T-helper 2 cell (primary cell): ENCODE measurements at regions not wholly inside any gene's neighbourhood (a gene's known extent, or its start where the extent isn't known, plus 50 kb on each side); places are given as distances from the start of the nearest gene placed in this dataset.
"Not testable (repeated sequence)": the region's sequence is repeated elsewhere in the genome, so short reads cannot be mapped to it uniquely, and the experiment has no call there.

Source experiments
- DNase-seq, 5 experiments: peaks; one replicate each; pipeline versions ENCODE4 v3.0.0 to v3.0.0-alpha.2; 2012 to 2022

DNA sequence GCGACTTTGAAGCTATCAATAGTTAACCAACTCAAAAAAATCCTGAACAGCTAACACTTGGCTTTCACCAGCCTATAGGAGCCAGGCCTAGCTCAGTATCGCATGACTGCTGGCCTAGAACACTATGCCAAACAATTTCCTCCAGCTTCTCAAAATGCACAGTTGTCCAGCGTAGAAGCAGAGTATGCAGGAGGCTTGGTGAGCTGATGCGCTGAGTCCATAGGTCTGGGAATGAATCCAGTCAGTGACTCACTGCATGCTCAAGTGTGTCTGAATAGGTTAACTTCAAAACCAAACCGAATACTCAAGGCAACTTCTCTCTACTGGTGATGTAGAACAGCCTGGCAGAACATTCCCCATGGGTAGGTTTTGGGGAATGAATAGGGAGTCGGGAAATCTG, 201.8 kb upstream of the IRF2BP2 start:
- not testable (repeated sequence) for DNase-seq

DNA sequence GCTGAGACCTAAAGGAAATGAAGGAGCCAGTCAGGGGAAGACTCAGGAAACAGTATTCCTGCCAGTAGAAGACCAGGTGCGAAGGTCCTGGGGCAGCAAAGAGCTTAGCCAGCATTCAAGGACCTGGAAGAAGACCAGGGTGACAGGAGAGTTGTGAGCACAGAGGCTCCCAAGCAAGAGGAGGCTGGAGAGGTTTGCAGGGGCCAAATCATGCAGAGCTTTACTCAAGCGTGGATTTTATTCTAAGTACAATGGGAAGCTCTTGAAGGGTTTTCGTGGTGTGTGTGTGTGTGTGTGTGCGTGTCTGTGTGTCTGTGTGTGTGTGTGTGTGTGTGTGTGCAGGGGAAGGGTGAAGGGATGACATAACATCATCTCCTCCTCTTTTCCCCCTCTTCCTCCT, 200.7 kb upstream of the IRF2BP2 start:
- DNase-seq: not testable (repeated sequence)

DNA sequence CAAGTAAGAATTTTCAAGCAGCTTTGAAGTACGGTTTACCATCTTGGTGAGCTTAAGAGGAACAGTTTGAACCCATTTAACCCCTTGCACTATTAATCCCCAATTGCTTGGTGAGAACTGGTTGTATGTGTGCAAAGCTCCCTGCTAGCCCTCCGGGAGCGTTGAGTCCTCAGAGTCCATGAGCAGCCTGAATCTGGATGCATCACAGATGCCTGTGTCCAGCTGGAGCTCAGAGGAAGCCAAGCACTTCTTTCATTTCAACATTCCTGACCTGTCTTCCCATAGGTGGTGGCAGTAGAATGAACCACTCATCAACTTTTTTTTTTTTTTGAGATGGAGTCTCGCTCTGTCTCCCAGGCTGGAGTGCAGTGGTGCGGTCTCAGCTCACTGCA, 199.9 kb upstream of the IRF2BP2 start:
- not testable (repeated sequence) for DNase-seq

DNA sequence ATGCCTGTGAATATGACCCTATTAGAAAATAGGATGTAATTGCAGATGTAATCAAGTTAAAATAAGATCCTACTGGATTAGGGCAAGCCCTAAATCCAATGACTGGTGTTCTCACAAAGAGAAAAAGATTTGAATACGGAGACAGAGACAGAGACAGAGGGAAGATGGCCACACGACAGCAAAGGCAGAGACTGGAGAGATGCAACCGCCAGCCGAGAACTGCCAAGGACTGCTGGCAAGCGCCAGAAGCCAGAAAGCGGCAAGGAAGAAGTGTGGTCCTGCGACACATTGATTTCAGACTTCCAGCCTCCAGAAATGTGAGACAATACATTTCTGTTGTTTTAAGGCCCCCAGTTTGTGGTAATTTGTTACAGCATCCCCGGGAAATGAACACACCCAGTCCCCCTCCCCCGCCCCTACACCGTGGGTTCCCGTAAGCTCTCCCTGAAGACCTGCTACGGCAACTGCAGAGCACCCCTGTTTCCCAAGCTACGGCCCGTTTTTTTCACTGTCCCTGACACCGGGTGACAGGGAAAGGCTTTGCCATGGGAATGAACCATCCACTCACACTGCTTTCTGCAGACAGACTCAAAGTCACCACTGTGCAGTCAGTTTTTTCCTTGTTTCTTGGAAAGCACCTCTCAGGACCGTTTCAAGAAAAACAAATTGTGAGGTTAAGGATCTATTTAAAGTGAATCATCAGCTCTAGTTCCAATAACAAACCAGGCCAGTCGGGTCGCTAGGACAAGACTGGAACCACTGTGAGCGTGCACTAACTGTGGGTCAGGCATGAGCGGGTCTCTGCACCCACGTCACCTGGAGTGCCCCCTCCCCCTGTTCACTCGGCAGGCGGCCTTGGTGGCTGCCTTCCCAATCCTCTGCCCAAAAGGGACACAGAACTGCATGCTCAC, 199.2 kb upstream of the IRF2BP2 start:
- not testable (repeated sequence) for DNase-seq

DNA sequence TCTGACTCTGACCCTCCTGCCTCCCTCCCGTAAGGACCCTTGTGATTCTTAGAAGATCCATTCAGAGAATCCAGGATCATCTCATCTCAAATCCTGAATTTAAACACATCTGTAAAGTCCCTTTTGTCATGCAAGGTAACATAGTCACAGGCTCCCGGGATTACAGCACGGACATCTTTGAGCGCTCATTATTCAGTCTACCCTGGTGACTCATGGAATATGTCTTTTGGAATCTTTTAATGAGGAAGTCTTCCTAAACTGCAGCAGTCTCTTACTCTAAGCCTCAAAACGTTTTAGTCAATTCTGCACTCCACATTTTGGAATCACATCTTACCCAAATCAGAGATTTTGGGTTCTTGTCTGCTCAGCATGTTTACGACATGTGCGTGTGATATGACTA, 198.5 kb upstream of the IRF2BP2 start:
- DNase-seq: not testable (repeated sequence)

DNA sequence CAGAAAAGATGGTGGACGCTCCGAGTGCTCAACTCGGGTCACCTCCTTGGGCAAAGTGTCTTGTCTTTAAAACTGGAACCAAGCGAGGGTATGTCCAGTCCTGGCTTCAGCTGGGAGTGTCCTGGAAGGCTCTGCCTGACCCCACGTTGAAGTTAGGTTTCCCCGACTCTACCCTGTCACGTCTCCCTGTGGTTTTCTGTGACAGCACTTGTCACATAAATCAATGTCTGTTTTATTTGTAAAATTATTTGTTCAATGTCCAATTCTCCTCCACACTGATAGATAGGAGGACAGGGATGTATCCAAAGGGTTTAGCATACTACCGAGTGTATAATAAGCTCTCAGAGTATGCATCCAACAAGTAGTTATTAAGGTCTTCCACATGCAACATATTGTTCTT, 197.7 kb upstream of the IRF2BP2 start:
- DNase-seq: not testable (repeated sequence)

DNA sequence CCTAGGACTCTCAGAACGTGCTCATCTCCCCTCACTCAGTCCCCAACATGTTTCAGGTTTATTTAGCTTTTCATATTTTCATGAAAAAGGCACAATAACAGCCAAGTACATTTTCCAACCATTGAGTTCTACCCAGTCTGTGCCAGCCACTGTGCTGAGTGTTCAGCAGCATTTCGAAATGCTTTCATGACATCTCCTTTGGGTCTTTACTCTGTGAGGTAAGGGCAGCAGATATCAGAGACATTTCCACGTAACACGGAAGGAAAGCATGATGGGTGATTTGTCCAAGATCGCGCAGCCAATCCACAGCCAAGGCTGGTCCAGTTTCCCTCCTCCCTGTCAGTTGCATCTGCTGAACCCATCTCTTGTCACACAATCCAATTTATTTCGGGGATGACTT, 192.6 kb upstream of the IRF2BP2 start:
- not testable (repeated sequence) for DNase-seq

DNA sequence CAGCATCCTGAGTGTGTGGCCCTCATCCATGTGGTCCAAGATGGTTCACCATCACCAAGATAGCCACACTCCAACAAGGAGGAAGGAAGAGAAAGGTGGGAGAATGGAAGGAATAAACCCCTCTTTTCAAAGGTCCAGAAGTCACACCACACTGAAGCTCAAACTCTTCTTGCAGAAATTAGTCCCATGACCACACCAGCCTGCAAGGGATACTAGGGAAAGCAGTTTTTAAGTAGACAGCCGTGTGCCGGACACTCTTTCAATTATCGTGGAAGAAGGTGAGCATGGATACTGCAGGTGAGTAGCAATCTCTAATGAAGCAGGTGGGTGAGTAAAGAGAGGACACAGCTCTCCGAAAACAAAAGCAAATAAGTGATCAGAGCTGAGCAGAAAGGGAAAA, 191.7 kb upstream of the IRF2BP2 start:
- not testable (repeated sequence) for DNase-seq

DNA sequence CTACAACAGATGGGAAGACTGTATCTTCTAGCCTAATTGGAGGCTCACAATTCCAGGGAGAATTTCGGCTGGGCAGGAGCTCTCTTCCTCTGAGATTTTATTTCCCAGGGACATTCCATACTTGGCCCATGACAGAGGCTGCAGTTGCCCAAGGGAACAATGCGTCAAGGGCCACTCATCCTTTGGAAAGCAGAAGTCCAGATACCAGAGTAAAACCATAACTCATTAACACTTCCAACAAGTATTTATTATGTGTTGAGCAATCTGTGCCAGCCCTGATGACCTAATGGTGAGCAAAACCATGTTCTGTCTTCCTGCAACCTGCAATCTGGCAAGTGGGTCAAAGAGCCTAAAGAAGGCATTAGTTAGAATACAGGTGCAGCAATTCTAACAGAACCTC, 191.2 kb upstream of the IRF2BP2 start:
- DNase-seq: not testable (repeated sequence)

DNA sequence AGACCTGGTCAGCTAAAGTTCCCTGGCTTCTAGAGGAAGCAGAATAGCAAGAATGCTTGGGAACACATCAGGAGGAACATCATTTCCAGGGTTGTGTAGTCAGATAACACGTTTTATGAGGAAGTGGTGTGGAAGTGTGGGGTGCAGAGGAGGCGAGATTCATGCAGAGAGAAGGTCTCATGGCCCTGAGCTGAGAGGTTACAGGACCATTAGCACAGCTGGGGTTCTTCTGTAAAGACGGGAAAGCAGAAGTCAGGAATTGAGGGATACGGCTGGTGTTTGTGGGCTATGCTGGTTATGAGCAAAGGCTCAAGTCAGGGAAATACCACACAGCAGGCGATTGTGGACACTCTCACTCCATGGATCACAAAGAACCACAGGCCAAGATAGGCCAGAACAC, 190.6 kb upstream of the IRF2BP2 start:
- not testable (repeated sequence) for DNase-seq

DNA sequence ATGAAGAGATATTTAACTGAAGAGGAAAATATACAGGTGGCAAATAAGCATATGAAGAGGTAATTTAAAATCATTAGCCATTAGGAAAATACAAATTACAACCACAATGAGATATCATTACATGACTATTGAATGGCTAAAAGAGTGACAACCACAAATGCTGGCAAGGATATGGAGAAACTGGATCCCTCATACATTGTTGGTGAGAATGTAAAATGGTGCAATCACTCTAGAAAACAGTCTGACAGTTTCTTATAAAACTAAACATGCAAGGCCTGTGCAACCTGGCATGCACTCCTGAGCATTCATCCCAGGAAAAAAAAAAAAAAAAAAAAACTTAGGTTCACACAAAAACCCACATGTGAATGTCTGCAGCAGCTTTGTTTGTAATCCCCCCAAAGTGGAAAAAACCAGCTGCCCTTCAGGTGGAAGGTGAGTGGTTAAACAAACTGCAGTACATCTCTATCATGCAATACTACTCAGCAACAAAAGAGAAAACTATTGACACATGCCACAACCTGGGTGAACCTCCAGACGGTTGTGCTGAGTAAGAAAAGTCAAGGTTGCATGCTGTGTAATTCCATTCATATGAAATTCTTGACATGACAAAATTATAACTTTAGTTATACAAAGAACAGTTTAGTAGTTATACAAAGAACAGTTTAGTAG, 189.2 kb upstream of the IRF2BP2 start:
- not testable (repeated sequence) for DNase-seq

DNA sequence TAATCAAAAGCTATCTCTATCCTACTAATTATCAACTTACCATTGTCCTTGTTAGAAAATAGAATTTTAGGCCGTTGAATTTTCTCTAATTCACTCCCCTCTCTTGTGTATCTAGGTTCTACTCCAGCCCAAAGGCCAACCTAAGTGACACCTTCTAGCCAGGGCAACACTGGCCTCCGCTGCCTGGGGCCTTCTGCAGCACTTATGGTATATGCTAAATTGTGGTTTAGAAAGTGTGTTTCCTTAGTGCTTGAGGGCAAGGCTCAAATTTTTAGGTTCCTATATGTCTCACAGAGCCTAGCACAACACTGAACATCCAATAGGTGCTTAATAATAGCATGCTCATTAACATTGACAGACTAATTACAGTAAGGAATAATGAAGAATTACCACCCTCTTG, 187.2 kb upstream of the IRF2BP2 start:
- DNase-seq: not testable (repeated sequence)

DNA sequence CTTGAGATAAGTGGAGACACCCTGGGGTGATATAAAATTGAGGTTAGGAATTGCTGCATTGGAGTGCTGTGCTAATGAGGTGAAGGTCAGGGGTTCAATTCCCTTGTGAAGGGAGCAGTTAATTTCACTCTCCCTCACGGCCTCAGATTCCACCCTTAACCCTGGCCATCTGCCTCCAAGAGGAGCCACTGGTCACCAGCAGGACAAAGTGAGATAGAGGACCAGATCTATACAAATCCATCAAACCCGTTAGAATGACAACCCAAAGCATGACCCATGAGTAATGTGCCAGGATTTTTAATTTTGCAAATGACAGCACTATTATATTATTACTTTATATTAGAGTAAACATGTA, 186.4 kb upstream of the IRF2BP2 start:
- DNase-seq: not testable (repeated sequence)

DNA sequence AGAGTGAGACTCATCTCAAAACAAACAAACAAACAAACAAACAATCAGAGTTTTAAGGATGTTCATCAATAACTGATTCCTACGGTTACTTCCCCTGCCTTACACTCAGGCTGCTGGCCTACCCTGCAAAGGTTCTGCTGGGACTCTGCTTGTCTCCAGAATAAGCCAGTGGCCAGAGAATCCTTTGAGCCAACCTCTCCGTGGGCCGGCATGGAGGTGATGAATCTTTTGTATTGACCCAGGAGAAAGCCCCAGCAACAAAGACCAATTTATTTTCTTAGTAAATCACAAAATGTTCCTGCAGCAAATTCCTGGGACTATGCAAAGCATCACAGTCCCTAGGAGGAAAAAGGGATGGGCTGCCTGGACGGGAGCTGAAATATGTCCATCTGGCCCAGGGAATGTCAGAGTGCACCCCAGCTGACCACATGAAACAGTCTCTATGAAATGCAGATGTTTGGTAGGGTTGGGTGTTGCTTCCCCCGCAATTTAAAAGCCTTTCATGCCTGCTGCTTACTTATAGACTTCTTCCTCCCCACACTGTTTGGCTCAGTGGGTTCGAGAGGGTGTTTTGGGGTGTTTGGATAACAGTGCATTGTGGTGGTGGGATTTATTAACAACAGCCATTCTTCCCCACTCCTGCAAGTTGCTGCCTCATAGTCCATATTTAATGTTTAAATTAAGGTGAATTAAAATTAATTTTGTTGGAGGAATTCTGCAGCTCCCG, 185.9 kb upstream of the IRF2BP2 start:
- DNase-seq: not testable (repeated sequence)

DNA sequence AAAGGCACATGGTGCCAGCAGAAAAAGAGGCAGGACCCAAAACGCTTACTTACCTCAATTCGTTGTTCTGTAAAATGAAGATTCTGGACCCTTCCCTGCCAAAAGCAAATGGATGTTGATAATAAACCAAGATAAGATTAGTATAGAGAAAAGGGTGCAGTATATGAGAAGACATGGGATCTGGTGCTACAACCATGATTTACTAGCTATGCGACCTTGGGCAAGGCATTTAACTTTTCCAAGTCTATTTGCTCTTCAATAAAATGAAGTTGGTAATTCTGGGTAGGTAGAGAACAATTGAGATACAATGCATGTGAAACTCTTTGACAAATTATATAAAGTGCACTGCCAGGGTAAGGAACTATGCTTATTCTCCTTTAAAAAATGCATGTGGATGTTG, 185.0 kb upstream of the IRF2BP2 start:
- not testable (repeated sequence) for DNase-seq

DNA sequence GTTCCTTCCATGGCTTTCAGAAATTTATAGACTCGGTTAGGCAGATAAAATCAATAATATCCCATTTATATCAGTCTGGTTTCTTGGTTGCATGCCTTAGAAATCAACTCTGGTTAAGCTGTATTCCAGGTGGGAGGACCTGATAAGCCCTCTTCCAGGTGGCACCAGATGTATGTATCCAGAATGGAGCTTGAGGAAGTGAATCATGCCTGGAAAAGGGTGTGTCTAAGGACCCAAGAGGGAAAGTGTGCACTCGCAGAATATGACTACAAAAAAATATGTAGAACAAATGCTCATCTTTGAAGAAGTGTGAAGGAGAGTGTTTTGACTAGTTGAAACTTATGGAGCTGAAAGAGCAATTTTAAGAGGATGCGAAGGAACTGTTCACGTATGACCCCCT, 184.5 kb upstream of the IRF2BP2 start:
- DNase-seq: not testable (repeated sequence)

DNA sequence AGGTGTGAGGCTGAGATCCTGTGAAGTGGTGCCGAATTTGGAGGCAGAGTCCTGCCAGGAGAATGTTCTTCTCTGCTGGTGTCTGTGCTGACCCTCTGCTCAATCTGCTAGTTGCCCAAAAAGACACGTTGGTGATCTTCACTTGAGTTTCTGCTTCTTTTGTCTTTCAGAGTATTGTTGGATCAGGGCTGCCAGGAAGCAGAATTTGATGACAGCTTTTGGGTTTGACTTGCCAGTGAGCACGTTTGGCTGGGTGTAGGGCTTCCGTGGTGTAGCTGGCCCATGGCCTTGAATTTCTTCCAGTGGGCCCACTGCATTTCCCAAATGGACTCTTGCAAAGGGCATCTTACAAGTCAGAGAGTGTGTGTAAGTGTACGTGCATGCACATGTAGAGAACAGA, 183.9 kb upstream of the IRF2BP2 start:
- not testable (repeated sequence) for DNase-seq

DNA sequence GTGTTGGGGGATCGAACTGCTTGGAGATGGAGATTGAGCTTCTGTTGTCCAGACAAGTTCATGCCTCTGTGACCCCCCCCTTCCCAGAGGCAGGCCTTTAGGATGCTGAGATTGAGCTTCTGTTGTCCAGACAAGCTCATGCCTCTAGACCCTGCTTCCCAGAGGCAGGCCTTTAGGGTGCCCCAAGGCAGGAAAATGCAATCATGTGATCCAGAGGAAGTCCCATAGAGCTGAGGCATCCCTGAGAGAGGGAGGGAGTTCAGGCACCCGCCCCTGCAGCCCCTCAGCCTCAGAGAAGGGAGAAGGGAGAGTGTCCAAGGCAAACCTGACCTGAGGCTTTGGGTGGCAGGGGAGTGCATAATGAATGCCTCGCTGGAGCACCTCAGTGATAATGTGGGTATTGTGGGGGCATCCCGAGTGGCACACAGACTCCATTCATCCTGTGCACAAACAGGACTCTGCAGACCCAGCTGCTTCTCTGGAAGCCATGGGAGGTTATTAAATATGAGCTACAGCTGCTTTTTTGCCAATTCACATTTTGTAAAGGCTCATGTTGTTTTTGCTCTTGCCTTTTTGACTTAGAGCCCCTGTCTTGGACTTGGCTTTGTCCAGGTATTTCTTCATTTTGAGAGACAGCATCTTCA, 182.4 kb upstream of the IRF2BP2 start:
- not testable (repeated sequence) for DNase-seq

DNA sequence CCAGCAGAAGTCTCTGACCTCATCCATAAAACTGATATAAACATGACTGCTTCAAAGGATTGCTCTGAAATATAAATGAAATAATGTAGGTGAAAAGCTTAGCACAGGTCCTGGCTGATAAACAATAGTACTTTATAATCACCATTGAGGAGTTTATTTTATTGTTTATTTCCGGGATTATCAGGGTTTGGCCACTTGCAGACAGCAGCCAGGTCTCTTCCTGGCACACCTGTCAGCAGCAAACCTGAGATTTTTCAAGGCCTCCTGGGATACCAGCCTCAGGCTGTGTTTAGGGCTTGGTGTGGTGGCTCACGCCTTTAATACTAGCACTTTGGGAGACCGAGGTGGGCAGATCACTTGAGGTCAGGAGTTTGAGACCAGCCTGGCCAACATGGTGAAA, 181.6 kb upstream of the IRF2BP2 start:
- not testable (repeated sequence) for DNase-seq

DNA sequence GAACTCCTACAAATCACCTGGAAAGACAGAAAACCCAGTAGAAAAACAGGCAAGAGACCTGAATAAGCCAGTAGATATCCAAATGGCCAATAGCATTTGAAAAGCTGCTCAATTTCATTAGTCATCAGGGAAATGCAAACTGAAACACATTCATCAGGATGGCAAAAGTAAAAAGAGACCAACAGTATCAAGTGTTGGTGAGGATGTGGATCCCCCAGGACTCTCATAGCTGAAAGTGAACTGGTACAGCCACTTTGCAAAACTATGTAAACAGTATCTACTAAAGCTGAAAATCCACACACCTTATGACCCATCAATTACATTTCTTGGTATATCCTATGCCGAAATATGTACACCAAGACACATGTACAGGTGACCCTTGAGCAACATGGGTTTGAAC, 180.4 kb upstream of the IRF2BP2 start:
- DNase-seq: not testable (repeated sequence)

DNA sequence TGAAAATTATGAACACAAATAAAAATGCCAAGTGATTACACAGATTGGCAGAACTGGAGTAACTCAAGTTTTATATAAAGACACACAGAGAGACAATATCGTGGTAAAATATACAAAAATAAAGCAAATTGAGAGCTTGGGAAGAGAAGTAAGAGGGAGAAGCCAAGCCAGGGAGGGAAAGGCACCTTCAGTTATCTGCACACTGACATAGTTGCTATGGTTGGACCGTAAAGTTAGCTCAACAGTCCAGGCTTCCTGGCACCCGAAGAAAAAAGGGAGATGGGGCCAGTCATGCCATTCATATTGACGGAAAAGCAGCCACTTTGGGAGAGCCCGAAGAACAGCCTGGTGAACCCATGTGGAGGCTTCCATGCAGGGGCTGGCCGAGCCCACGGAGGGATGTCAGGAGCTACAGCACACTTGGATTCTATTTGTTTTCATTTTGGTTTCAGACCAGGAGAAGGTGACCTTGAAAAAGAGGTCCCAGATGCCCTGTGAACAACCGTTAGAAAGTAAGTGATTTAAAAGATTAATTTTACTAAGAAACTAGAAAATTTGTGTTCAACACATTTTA, 177.1 kb upstream of the IRF2BP2 start:
- not testable (repeated sequence) for DNase-seq

DNA sequence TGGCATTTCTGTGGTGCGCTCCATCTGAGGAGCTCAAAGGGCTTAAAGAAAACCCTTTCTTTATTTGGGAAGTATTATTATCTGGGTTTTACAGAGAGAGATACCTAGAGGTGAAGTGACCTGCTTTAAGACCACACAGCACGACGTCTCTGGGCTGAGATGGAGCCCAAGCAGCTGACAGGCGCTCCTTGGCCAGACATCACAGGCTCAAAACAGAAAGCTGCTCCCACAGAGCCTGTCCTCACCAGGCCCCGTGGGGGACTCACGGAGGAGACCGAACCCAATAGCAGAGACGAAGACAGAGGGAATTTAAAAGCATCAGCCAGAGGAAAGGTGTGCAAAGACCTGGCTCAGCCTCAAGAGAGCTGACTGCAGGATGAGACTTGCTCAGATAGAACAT, 175.9 kb upstream of the IRF2BP2 start:
- DNase-seq: not testable (repeated sequence)
